ENCODE measurements at regions not wholly inside any gene's neighbourhood (a gene's known extent, or its start where the extent isn't known, plus 50 kb on each side); places are given as distances from the start of the nearest gene placed in this dataset.
"Not testable (repeated sequence)": the region's sequence is repeated elsewhere in the genome, so short reads cannot be mapped to it uniquely, and the experiment has no call there.

- POLR2A ChIA-PET; intact Hi-C loops (cut with micrococcal nuclease); H3K4me3 Mint-ChIP-seq; H3K27ac Mint-ChIP-seq; H3K9me3 Mint-ChIP-seq; DNase-seq; H3K36me3 Mint-ChIP-seq (ENCODE audit: low read depth): not testable (repeated sequence)
- CTCF ChIA-PET = interaction anchor here (0.6 to 1.1 kb wide), 3 partner anchors 11 to 232 kb away, joined by 3 to 4 read pairs (median 4); partner anchors contain the start of gene GOSR1
- H3K4me1 Mint-ChIP-seq (ENCODE audit: low read depth) = peaks cover 27% of the 10 kb centered on the region
- peak; percentile 34 for ATAC-seq
- peaks cover 36% of the 10 kb centered on the region for H3K27me3 Mint-ChIP-seq
These were observed 115.4 kb downstream of the CRLF3 start for GRCh38 chr17:30709096-30709495.

- H3K36me3 Mint-ChIP-seq (ENCODE audit: low read depth); POLR2A ChIA-PET; intact Hi-C loops (cut with micrococcal nuclease); H3K9me3 Mint-ChIP-seq: not testable (repeated sequence)
- peaks cover 39% of the 10 kb centered on the region for H3K27me3 Mint-ChIP-seq
- DNase-seq (peak; percentile 69), ATAC-seq (peak; percentile 73)
- peaks cover 25% of the 10 kb centered on the region for H3K4me1 Mint-ChIP-seq (ENCODE audit: low read depth)
- CTCF ChIA-PET = interaction anchor here (0.6 to 1.1 kb wide), 3 partner anchors 11 to 232 kb away, joined by 3 to 4 read pairs (median 4); partner anchors contain the start of gene GOSR1
- peak overlapping the region; percentile 22 for H3K27ac Mint-ChIP-seq
- peak overlapping the region; percentile 76 for H3K4me3 Mint-ChIP-seq
These were observed 116.0 kb downstream of the CRLF3 start for GRCh38 chr17:30708241-30709078.

- POLR2A ChIA-PET; intact Hi-C loops (cut with micrococcal nuclease); H3K9me3 Mint-ChIP-seq; H3K36me3 Mint-ChIP-seq (ENCODE audit: low read depth); ATAC-seq: not testable (repeated sequence)
- Mint-ChIP-seq H3K4me3 (peak overlapping the region; percentile 76), H3K4me1 (ENCODE audit: low read depth) (peaks cover 25% of the 10 kb centered on the region), H3K27ac (peak overlapping the region; percentile 22), H3K27me3 (peaks cover 39% of the 10 kb centered on the region)
- CTCF ChIA-PET = interaction anchor here (2.0 kb wide), 1 partner anchor 11 kb away, joined by 6 read pairs; no protein-coding TSS in a partner anchor
- peak; percentile 23 for DNase-seq
These were observed 116.7 kb downstream of the CRLF3 start for GRCh38 chr17:30707724-30708240.

- POLR2A ChIA-PET; H3K27ac Mint-ChIP-seq; H3K4me3 Mint-ChIP-seq; DNase-seq; H3K9me3 Mint-ChIP-seq; intact Hi-C loops (cut with micrococcal nuclease); H3K36me3 Mint-ChIP-seq (ENCODE audit: low read depth); ATAC-seq: not testable (repeated sequence)
- CTCF ChIA-PET = interaction anchor here (2.0 kb wide), 1 partner anchor 9 kb away, joined by 6 read pairs; no protein-coding TSS in a partner anchor
- Mint-ChIP-seq H3K27me3 (peaks cover 42% of the 10 kb centered on the region), H3K4me1 (ENCODE audit: low read depth) (peaks cover 25% of the 10 kb centered on the region)
These were observed 117.8 kb downstream of the CRLF3 start for GRCh38 chr17:30706461-30707335.

GRCh38 chr17:30706004-30706403, 118.5 kb downstream of the CRLF3 start:
- H3K36me3 Mint-ChIP-seq (ENCODE audit: low read depth); H3K4me3 Mint-ChIP-seq; DNase-seq; POLR2A ChIA-PET; H3K9me3 Mint-ChIP-seq; intact Hi-C loops (cut with micrococcal nuclease); H3K27ac Mint-ChIP-seq; ATAC-seq: not testable (repeated sequence)
- Mint-ChIP-seq H3K4me1 (ENCODE audit: low read depth) (peaks cover 24% of the 10 kb centered on the region), H3K27me3 (peaks cover 45% of the 10 kb centered on the region)
- CTCF ChIA-PET = interaction anchor here (2.0 kb wide), 1 partner anchor 9 kb away, joined by 6 read pairs; no protein-coding TSS in a partner anchor

- H3K36me3 Mint-ChIP-seq (ENCODE audit: low read depth) = no peaks in the 10 kb centered on the region
- H3K4me3 Mint-ChIP-seq = no peak overlapping the region
- intact Hi-C loops (cut with micrococcal nuclease) = no loop called here
- ATAC-seq (no peak), DNase-seq (no peak)
- ChIA-PET POLR2A (no interaction called here), CTCF (no interaction called here)
- H3K4me1 Mint-ChIP-seq (ENCODE audit: low read depth) = peaks cover 10% of the 10 kb centered on the region
- no peak for TF ChIP-seq CTCF (IDR thresholded peaks at IDR 0.05)
- H3K27me3 Mint-ChIP-seq = peaks cover 27% of the 10 kb centered on the region
- H3K27ac Mint-ChIP-seq = no peak overlapping the region
- H3K9me3 Mint-ChIP-seq = no peaks in the 10 kb centered on the region
These were observed 122.9 kb downstream of the CRLF3 start for GRCh38 chr17:30701498-30701989.

GRCh38 chr17:30700833-30701232, 123.7 kb downstream of the CRLF3 start:
- H3K36me3 Mint-ChIP-seq (ENCODE audit: low read depth); DNase-seq; H3K27ac Mint-ChIP-seq; H3K4me1 Mint-ChIP-seq (ENCODE audit: low read depth); CTCF ChIA-PET; POLR2A ChIA-PET; intact Hi-C loops (cut with micrococcal nuclease); ATAC-seq; H3K9me3 Mint-ChIP-seq; H3K4me3 Mint-ChIP-seq: not testable (repeated sequence)
- peaks cover 21% of the 10 kb centered on the region for H3K27me3 Mint-ChIP-seq
